HL-60 (cell line): ENCODE measurements at regions not wholly inside any gene's neighbourhood (a gene's known extent, or its start where the extent isn't known, plus 50 kb on each side); places are given as distances from the start of the nearest gene placed in this dataset.
"Not testable (repeated sequence)": the region's sequence is repeated elsewhere in the genome, so short reads cannot be mapped to it uniquely, and the experiment has no call there.

Source experiments
- DNase-seq, 2 experiments: peaks; one replicate each; pipeline ENCODE4 v3.0.0-alpha.2; 2010 to 2020; ENCODE audit warnings: low read depth in 1 of 2, low spot score in 1 of 2
- H3K27ac ChIP-seq: fragments of 250-450 bp; sonication (Bioruptor Pico); replicated peaks from 2 replicates; pipeline ENCODE4 v1.5.1; 2020; ENCODE audit warnings: mild to moderate bottlenecking, moderate library complexity
- H3K27me3 ChIP-seq: fragments of 250-450 bp; sonication (Bioruptor Pico); 2 replicates; pipeline ENCODE4 v1.5.1; 2021; ENCODE audit warnings: mild to moderate bottlenecking, moderate library complexity; ENCODE audit not compliant: insufficient read depth, poor library complexity, severe bottlenecking
- H3K4me3 ChIP-seq: replicated peaks from 2 replicates; pipeline ENCODE4 v1.5.1; 2011; ENCODE audit warnings: mild to moderate bottlenecking, control low read depth, low read length; ENCODE audit not compliant: insufficient read depth
- CTCF ChIP-seq: IDR thresholded peaks from one replicate; pipeline ENCODE4 v1.5.1; 2011; ENCODE audit warnings: low read length, control low read depth, inconsistent platforms; ENCODE audit not compliant: insufficient read depth
- GABPA ChIP-seq: IDR thresholded peaks from 2 replicates; pipeline ENCODE4 v1.6.1; 2012; ENCODE audit warnings: low read depth
- POLR2AphosphoS5 ChIP-seq: IDR thresholded peaks from 2 replicates; pipeline ENCODE4 v1.6.1; 2012; ENCODE audit warnings: low read depth
- REST ChIP-seq: IDR thresholded peaks from 2 replicates; pipeline ENCODE4 v1.6.1; 2012; ENCODE audit warnings: low read depth; ENCODE audit not compliant: insufficient replicate concordance
- SPI1 ChIP-seq: IDR thresholded peaks from 2 replicates; pipeline ENCODE4 v1.6.1; 2012; ENCODE audit warnings: low read depth, mild to moderate bottlenecking, borderline replicate concordance

GRCh38 chr2:37746883-37747282 lies 75.4 kb upstream of the CDC42EP3 start:
- Histone ChIP-seq H3K27me3 (no peaks in the 10 kb centered on the region), H3K27ac (no peak overlapping the region), H3K4me3 (no peak overlapping the region)
- no peak for TF ChIP-seq GABPA
- DNase-seq, result no peak

DNA sequence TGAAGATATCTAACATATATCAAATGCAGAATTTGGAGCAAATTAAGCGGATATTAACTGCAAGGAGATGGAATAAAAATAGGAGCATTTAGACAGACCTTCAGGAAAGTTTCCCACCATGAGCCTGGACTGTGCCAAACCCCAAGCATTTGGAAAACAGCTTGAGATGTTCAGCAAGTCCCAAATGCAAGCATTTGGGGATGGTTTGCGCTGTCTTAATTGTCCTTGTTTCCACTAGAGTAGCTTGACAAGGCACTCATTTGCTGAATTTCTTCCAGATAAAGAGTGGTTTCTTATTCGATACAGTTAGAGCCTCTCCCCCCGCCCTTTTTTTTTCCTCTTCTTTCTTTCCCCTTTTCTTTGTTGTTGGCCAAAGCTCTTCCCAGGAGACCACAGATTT lies 77.1 kb upstream of the CDC42EP3 start:
- TF ChIP-seq CTCF (no peak), GABPA (no peak), REST (no peak), SPI1 (no peak), POLR2AphosphoS5 (no peak)
- no peak overlapping the region for H3K4me3 ChIP-seq
- H3K27ac ChIP-seq, result no peak overlapping the region
- no peak for DNase-seq
- H3K27me3 ChIP-seq, result no peaks in the 10 kb centered on the region

DNA sequence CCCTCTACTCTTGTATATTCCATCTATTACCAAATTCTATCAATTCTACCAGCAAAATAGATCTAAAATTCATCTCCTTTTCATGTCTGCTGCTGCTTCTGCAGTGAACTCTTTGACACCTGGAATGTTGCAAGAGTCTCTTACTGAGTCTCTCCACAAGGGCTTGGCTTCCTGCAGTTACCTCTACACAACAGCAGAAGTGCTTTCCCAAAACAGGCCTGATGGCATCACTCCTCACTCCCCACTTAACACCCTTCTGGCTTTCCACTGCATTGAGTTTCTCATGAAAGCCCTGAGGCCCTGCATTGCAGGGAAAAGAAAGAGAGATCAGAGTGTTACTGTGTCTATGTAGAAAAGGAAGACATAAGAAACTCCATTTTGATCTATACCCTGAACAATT lies 78.8 kb upstream of the CDC42EP3 start:
- not testable (repeated sequence) for H3K27me3 ChIP-seq, H3K27ac ChIP-seq, H3K4me3 ChIP-seq
- DNase-seq, result peak in 1 of 2 experiments; percentile 55

- Histone ChIP-seq H3K4me3 (no peak overlapping the region), H3K27ac (no peak overlapping the region), H3K27me3 (no peaks in the 10 kb centered on the region)
- DNase-seq, result no peak
- no peak for TF ChIP-seq CTCF
- TF ChIP-seq SPI1, result no peak
- TF ChIP-seq REST, result no peak
- no peak for TF ChIP-seq GABPA
- TF ChIP-seq POLR2AphosphoS5, result no peak
Observed at GRCh38 chr2:37752766-37753165, 81.3 kb upstream of the CDC42EP3 start.

DNA sequence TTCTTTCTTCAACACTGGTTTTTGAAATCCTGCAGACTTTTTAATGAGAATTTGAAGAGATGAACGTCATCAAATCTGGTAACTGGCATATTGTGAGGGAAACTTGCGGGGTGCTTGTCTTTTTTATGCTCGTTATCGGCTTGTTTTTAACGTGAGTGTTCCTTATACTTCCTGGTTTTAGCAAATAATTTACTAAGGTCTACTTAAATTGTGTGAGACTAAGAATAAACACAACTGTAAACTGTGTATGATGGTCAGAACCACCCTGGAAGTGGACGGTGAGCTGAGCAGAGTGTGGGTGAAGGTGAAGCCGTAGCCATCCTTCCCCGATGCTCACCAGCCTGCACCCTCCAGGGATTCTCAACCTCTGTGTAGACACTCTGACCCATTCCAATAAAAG lies 82.3 kb upstream of the CDC42EP3 start:
- H3K4me3 ChIP-seq, result no peak overlapping the region
- no peak for TF ChIP-seq REST
- TF ChIP-seq GABPA, result no peak
- TF ChIP-seq CTCF, result no peak
- no peak for TF ChIP-seq POLR2AphosphoS5
- TF ChIP-seq SPI1, result no peak
- no peak for DNase-seq
- H3K27me3 ChIP-seq, result no peaks in the 10 kb centered on the region
- no peak overlapping the region for H3K27ac ChIP-seq

GRCh38 chr2:37755961-37756559 lies 84.6 kb upstream of the CDC42EP3 start:
- not testable (repeated sequence) for DNase-seq, H3K4me3 ChIP-seq, H3K27ac ChIP-seq, H3K27me3 ChIP-seq

DNA sequence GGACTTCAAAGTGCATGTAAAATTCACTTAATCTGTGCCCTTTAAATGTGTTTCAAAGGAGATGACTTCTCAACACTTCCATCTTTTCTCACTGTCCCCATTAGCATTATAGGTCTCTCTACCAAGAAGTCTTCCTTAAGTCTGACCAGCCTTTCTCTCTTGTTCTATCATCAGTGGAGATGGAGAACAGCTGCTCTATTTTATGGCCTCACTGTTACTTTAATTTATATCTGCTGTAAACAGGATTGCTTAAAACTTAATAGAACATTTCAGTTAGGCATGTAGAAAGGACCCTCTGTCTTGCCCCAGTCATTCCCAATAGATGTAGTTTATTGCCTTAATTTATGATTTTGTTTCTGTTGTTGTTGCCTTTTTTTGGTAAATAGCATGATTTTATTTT lies 86.0 kb upstream of the CDC42EP3 start:
- not testable (repeated sequence) for H3K27me3 ChIP-seq, DNase-seq, H3K4me3 ChIP-seq
- peak overlapping the region; percentile 18; the same call in 1 of the 2 replicates for H3K27ac ChIP-seq
